IMR-90 (cell line): ENCODE measurements at regions not wholly inside any gene's neighbourhood (a gene's known extent, or its start where the extent isn't known, plus 50 kb on each side); places are given as distances from the start of the nearest gene placed in this dataset.

Source experiments
- ATAC-seq: fragments of 200-7000 bp; cut with Tn5 transposase; 2 replicates; pipeline ENCODE4 v1.9.1; 2020; ENCODE audit warnings: low read depth, mild to moderate bottlenecking, moderate library complexity
- BruUV-seq: library from RNA; stranded (reverse); fragments of 400-500 nt; replicated peaks from 2 replicates; lab custom pipeline; 2021; lab: Mats Ljungman, UMichigan
- CTCF ChIA-PET: fragments of 300-600 bp; formaldehyde crosslinking; extraction: SDS; loops from one replicate; lab custom pipeline; 2021; ENCODE audit warnings: antibody characterized with exemption; lab: Yijun Ruan, JAX
- POLR2A ChIA-PET: fragments of 300-600 bp; sonication (Branson Sonifier 250); formaldehyde crosslinking; loops from one replicate; lab custom pipeline; 2022; ENCODE audit warnings: antibody characterized with exemption; ENCODE audit not compliant: unreplicated experiment; lab: Charles Lee
- DNase-seq: peaks from one replicate; pipeline ENCODE4 v3.0.0; 2013
- H2AFZ ChIP-seq: replicated peaks from 2 replicates; pipeline ENCODE3; 2013; ENCODE audit warnings: low read length, mild to moderate bottlenecking; ENCODE audit not compliant: poor library complexity
- H2AK5ac ChIP-seq: 2 replicates; pipeline ENCODE4 v1.6.1; 2013; ENCODE audit warnings: low read depth, low read length, inconsistent platforms
- H2AK9ac ChIP-seq: replicated peaks from 2 replicates; pipeline ENCODE3; 2013; ENCODE audit warnings: mild to moderate bottlenecking, low read depth, low read length, moderate library complexity; ENCODE audit not compliant: poor library complexity
- H2BK120ac ChIP-seq: 2 replicates; pipeline ENCODE4 v1.6.1; 2013; ENCODE audit warnings: low read depth, low read length, inconsistent platforms
- H2BK15ac ChIP-seq: 3 replicates; pipeline ENCODE4 v1.6.1; 2013; ENCODE audit warnings: low read depth, low read length, inconsistent platforms
- H2BK20ac ChIP-seq: 2 replicates; pipeline ENCODE4 v1.6.1; 2013; ENCODE audit warnings: low read depth, mild to moderate bottlenecking, inconsistent platforms, low read length, moderate library complexity
- H2BK5ac ChIP-seq: 2 replicates; pipeline ENCODE4 v1.6.1; 2013; ENCODE audit warnings: mild to moderate bottlenecking, low read depth, low read length, inconsistent platforms; ENCODE audit not compliant: poor library complexity, severe bottlenecking
- H3K14ac ChIP-seq: replicated peaks from 2 replicates; pipeline ENCODE4 v1.6.1; 2013; ENCODE audit warnings: low read depth, low read length, inconsistent platforms
- H3K18ac ChIP-seq: 2 replicates; pipeline ENCODE4 v1.6.1; 2013; ENCODE audit warnings: low read depth, low read length, control low read depth
- H3K23ac ChIP-seq: 2 replicates; pipeline ENCODE4 v1.6.1; 2013; ENCODE audit warnings: low read depth, low read length, inconsistent platforms
- H3K27ac ChIP-seq: 2 replicates; pipeline ENCODE4 v1.5.1; 2013; ENCODE audit warnings: mild to moderate bottlenecking, control low read depth, low read length; ENCODE audit not compliant: insufficient read depth
- H3K27me3 ChIP-seq: 2 replicates; pipeline ENCODE4 v1.6.1; 2013; ENCODE audit warnings: low read length; ENCODE audit not compliant: control insufficient read depth, insufficient read depth
- H3K36me3 ChIP-seq: 2 replicates; pipeline ENCODE4 v1.6.1; 2013; ENCODE audit warnings: low read length, mixed read lengths; ENCODE audit not compliant: control insufficient read depth, insufficient read depth
- H3K4ac ChIP-seq: 2 replicates; pipeline ENCODE4 v1.6.1; 2013; ENCODE audit warnings: low read depth, low read length, inconsistent platforms
- H3K4me1 ChIP-seq: 2 replicates; pipeline ENCODE4 v1.6.1; 2013; ENCODE audit warnings: low read length, mixed read lengths; ENCODE audit not compliant: control insufficient read depth, insufficient read depth
- H3K4me2 ChIP-seq: 2 replicates; pipeline ENCODE4 v1.6.1; 2013; ENCODE audit warnings: low read depth, mild to moderate bottlenecking, control low read depth, low read length, moderate library complexity
- H3K4me3 ChIP-seq: 2 replicates; pipeline ENCODE4 v1.5.1; 2013; ENCODE audit warnings: low read depth, mild to moderate bottlenecking, control low read depth, low read length, moderate library complexity; ENCODE audit not compliant: insufficient read depth
- H3K56ac ChIP-seq: 2 replicates; pipeline ENCODE4 v1.6.1; 2013; ENCODE audit warnings: low read length, inconsistent platforms; ENCODE audit not compliant: insufficient read depth; ENCODE audit errors: extremely low read depth
- H3K79me1 ChIP-seq, 2 experiments: 2 replicates each; pipeline ENCODE4 v1.6.1; 2013; ENCODE audit warnings: low read length in 2 of 2, inconsistent platforms in 1 of 2, low read depth in 1 of 2
- H3K9ac ChIP-seq: 2 replicates; pipeline ENCODE4 v1.6.1; 2013; ENCODE audit warnings: low read depth, low read length, control low read depth
- H3K9me1 ChIP-seq: 2 replicates; pipeline ENCODE4 v1.6.1; 2013; ENCODE audit warnings: low read length, inconsistent platforms; ENCODE audit not compliant: insufficient read depth
- H3K9me3 ChIP-seq: 2 replicates; pipeline ENCODE4 v1.6.1; 2013; ENCODE audit warnings: low read length; ENCODE audit not compliant: control insufficient read depth, insufficient read depth
- H4K20me1 ChIP-seq: 2 replicates; pipeline ENCODE4 v1.6.1; 2013; ENCODE audit warnings: low read length, inconsistent platforms; ENCODE audit not compliant: insufficient read depth
- H4K5ac ChIP-seq: 2 replicates; pipeline ENCODE4 v1.6.1; 2013; ENCODE audit warnings: mild to moderate bottlenecking, low read depth, low read length, control low read depth
- H4K8ac ChIP-seq, 2 experiments: 2 replicates each; pipeline ENCODE4 v1.6.1; 2013; ENCODE audit warnings: low read depth in 2 of 2, low read length in 2 of 2, control low read depth in 1 of 2, inconsistent platforms in 1 of 2
- H4K91ac ChIP-seq: 2 replicates; pipeline ENCODE4 v1.6.1; 2013; ENCODE audit warnings: low read depth, low read length, inconsistent platforms; ENCODE audit not compliant: insufficient read depth
- BHLHE40 ChIP-seq: fragments of 150-350 bp; IDR thresholded peaks from 2 replicates; pipeline ENCODE4 v1.6.1; 2016; ENCODE audit warnings: mild to moderate bottlenecking, low read depth, low read length
- CEBPB ChIP-seq: IDR thresholded peaks from 2 replicates; pipeline ENCODE4 v1.6.1; 2012; ENCODE audit warnings: low read depth, low read length, improper control_type of control experiment
- CHD1 ChIP-seq: IDR thresholded peaks from 2 replicates; pipeline ENCODE4 v1.6.1; 2012; ENCODE audit warnings: low read depth, low read length, improper control_type of control experiment
- FOS ChIP-seq: fragments of 150-350 bp; IDR thresholded peaks from 2 replicates; pipeline ENCODE4 v1.6.1; 2016; ENCODE audit warnings: low read depth, low read length
- MAFK ChIP-seq: IDR thresholded peaks from 2 replicates; pipeline ENCODE4 v1.6.1; 2012; ENCODE audit warnings: low read depth, low read length, improper control_type of control experiment
- MAZ ChIP-seq: IDR thresholded peaks from 2 replicates; pipeline ENCODE4 v1.6.1; 2012; ENCODE audit warnings: low read depth, mild to moderate bottlenecking, low read length, improper control_type of control experiment, moderate library complexity, borderline replicate concordance
- MXI1 ChIP-seq: IDR thresholded peaks from 2 replicates; pipeline ENCODE4 v1.6.1; 2012; ENCODE audit warnings: low read depth, mild to moderate bottlenecking, low read length, moderate library complexity, borderline replicate concordance
- NFE2L2 ChIP-seq: fragments of 150-350 bp; IDR thresholded peaks from 2 replicates; pipeline ENCODE4 v1.6.1; 2016; ENCODE audit warnings: low read depth, mild to moderate bottlenecking, low read length
- POLR2A ChIP-seq: IDR thresholded peaks from 2 replicates; pipeline ENCODE4 v1.6.1; 2012; ENCODE audit warnings: mild to moderate bottlenecking, low read depth, low read length
- RAD21 ChIP-seq: IDR thresholded peaks from 2 replicates; pipeline ENCODE4 v1.6.1; 2012; ENCODE audit warnings: low read length, improper control_type of control experiment
- RCOR1 ChIP-seq: IDR thresholded peaks from 2 replicates; pipeline ENCODE4 v1.6.1; 2012; ENCODE audit warnings: mild to moderate bottlenecking, low read length, improper control_type of control experiment; ENCODE audit not compliant: insufficient replicate concordance
- RFX5 ChIP-seq: IDR thresholded peaks from 2 replicates; pipeline ENCODE4 v1.8.0; 2012; ENCODE audit warnings: low read depth, mild to moderate bottlenecking, low read length, moderate library complexity
- SMC3 ChIP-seq: fragments of 150-350 bp; IDR thresholded peaks from 2 replicates; pipeline ENCODE4 v1.6.1; 2016; ENCODE audit warnings: low read depth, mild to moderate bottlenecking, antibody characterized with exemption, low read length, moderate library complexity
- WGBS, 2 experiments: methylation state at CpG; one replicate each; pipeline versions ENCODE4 v1.1.5 to v1.1.7; 2013; ENCODE audit warnings: missing lambda C conversion rate in 2 of 2; ENCODE audit not compliant: insufficient read length in 1 of 2; ENCODE audit errors: extremely low coverage in 2 of 2; 5-methylcytosine and 5-hydroxymethylcytosine counted together
- dilution Hi-C: fragments of 300-500 bp; cut with HindIII; formaldehyde crosslinking; loops from one replicate; pipeline ENCODE4 v1.14.3; 2018; ENCODE audit warnings: low sequenced_read_pairs; ENCODE audit not compliant: unreplicated experiment
- in situ Hi-C: fragments of 300-500 bp; cut with MboI; formaldehyde crosslinking; loops from 3 replicates; pipeline ENCODE4 v1.14.3; 2019; ENCODE audit warnings: low sequenced_read_pairs, inconsistent platforms, mixed read lengths
- intact Hi-C: fragments of 100-400 bp; cut with micrococcal nuclease; formaldehyde crosslinking; loops from 2 replicates; pipeline ENCODE4 v1.10.0; 2022
- TF ChIP-seq, protein P1 (sequence below): fragments of 150-350 bp; IDR thresholded peaks from 2 replicates; pipeline ENCODE4 v1.6.1; 2017; ENCODE audit warnings: mild to moderate bottlenecking, antibody characterized with exemption, low read length, low read depth
- TF ChIP-seq, protein P2 (sequence below): fragments of 150-350 bp; IDR thresholded peaks from 2 replicates; pipeline ENCODE4 v1.6.1; 2016; ENCODE audit warnings: low read depth, mild to moderate bottlenecking, low read length, moderate library complexity, borderline replicate concordance
- TF ChIP-seq, protein P3 (sequence below): conservative IDR thresholded peaks from 2 replicates; pipeline ENCODE4 v1.5.1; 2012; ENCODE audit warnings: mild to moderate bottlenecking, low read depth, low read length, improper control_type of control experiment

- no TSS peak for BruUV-seq
- TF ChIP-seq SMC3: no peak
- no peak for TF ChIP-seq MAFK
- no peak for TF ChIP-seq CEBPB
- no peak for TF ChIP-seq NFE2L2
- no peak for TF ChIP-seq BHLHE40
- no peak for TF ChIP-seq MXI1
- TF ChIP-seq, protein P1, sequence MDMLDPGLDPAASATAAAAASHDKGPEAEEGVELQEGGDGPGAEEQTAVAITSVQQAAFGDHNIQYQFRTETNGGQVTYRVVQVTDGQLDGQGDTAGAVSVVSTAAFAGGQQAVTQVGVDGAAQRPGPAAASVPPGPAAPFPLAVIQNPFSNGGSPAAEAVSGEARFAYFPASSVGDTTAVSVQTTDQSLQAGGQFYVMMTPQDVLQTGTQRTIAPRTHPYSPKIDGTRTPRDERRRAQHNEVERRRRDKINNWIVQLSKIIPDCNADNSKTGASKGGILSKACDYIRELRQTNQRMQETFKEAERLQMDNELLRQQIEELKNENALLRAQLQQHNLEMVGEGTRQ: no peak
- TF ChIP-seq FOS: no peak
- no peak for TF ChIP-seq POLR2A
- TF ChIP-seq RCOR1: no peak
- TF ChIP-seq, protein P2, sequence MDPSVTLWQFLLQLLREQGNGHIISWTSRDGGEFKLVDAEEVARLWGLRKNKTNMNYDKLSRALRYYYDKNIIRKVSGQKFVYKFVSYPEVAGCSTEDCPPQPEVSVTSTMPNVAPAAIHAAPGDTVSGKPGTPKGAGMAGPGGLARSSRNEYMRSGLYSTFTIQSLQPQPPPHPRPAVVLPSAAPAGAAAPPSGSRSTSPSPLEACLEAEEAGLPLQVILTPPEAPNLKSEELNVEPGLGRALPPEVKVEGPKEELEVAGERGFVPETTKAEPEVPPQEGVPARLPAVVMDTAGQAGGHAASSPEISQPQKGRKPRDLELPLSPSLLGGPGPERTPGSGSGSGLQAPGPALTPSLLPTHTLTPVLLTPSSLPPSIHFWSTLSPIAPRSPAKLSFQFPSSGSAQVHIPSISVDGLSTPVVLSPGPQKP: no peak
- TF ChIP-seq, protein P3, sequence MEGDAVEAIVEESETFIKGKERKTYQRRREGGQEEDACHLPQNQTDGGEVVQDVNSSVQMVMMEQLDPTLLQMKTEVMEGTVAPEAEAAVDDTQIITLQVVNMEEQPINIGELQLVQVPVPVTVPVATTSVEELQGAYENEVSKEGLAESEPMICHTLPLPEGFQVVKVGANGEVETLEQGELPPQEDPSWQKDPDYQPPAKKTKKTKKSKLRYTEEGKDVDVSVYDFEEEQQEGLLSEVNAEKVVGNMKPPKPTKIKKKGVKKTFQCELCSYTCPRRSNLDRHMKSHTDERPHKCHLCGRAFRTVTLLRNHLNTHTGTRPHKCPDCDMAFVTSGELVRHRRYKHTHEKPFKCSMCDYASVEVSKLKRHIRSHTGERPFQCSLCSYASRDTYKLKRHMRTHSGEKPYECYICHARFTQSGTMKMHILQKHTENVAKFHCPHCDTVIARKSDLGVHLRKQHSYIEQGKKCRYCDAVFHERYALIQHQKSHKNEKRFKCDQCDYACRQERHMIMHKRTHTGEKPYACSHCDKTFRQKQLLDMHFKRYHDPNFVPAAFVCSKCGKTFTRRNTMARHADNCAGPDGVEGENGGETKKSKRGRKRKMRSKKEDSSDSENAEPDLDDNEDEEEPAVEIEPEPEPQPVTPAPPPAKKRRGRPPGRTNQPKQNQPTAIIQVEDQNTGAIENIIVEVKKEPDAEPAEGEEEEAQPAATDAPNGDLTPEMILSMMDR: no peak
- TF ChIP-seq RAD21: no peak
- TF ChIP-seq CHD1: no peak
- no peak for TF ChIP-seq MAZ
- no peak for TF ChIP-seq RFX5
- Histone ChIP-seq H3K27ac (no peak overlapping the region), H2BK5ac (no peak overlapping the region), H3K27me3 (no peaks in the 10 kb centered on the region), H3K4me3 (no peak overlapping the region), H3K14ac (no peak overlapping the region), H3K56ac (no peak overlapping the region), H4K5ac (no peak overlapping the region), H2AK5ac (no peak overlapping the region), H3K36me3 (no peaks in the 10 kb centered on the region), H2BK15ac (no peak overlapping the region), H3K4me1 (no peaks in the 10 kb centered on the region), H3K18ac (no peak overlapping the region), H3K9me1 (no peaks in the 10 kb centered on the region), H3K79me1 (no peaks in the 10 kb centered on the region), H3K23ac (no peak overlapping the region), H4K91ac (no peak overlapping the region), H4K20me1 (no peaks in the 10 kb centered on the region), H3K4me2 (no peak overlapping the region), H4K8ac (no peak overlapping the region), H3K9me3 (no peaks in the 10 kb centered on the region), H2BK120ac (no peak overlapping the region), H3K9ac (no peak overlapping the region), H2BK20ac (no peak overlapping the region), H2AK9ac (no peak overlapping the region), H2AFZ (no peak overlapping the region), H3K4ac (no peak overlapping the region)
- in situ Hi-C loops (no loop called here), dilution Hi-C loops (no loop called here), intact Hi-C loops (loop anchor here (10.0 kb wide), 2 partner anchors 568 to 628 kb away; no protein-coding TSS in a partner anchor)
- DNase-seq: no peak
- ATAC-seq: no peak
- CTCF ChIA-PET: no interaction called here
- POLR2A ChIA-PET: no interaction called here
- no CpG with 5 or more reads among the region's 2 CpGs for WGBS, 2 experiments
Measured at GRCh38 chr6:112786801-112787200, 439.7 kb downstream of the RFPL4B start.
